Gastrocnemius medialis (tissue), 4 donors: ENCODE measurements at regions not wholly inside any gene's neighbourhood (a gene's known extent, or its start where the extent isn't known, plus 50 kb on each side); places are given as distances from the start of the nearest gene placed in this dataset.

Experiments used
- ATAC-seq, 2 donors: fragments of 150-250 bp; one replicate each; pipeline ENCODE4 v1.9.1; 2016
- DNase-seq, 2 donors: peaks; one replicate each; pipeline ENCODE4 v3.0.0-alpha.2; 2019
- H3K27ac ChIP-seq, 4 donors: fragments of 200-600 bp; sonication (generic); 1 replicate in 1 of 4; 2 replicates in 3 of 4; pipeline ENCODE4 v1.5.1; 2016 to 2018; ENCODE audit warnings: mild to moderate bottlenecking in 2 of 4, moderate library complexity in 1 of 4
- H3K27me3 ChIP-seq, 3 donors: fragments of 200-600 bp; sonication (generic) in 2 of 3; 1 replicate in 1 of 3; 2 replicates in 2 of 3; pipeline versions ENCODE4 v1.5.1 to v1.6.0; 2016 to 2019; ENCODE audit warnings: mild to moderate bottlenecking in 1 of 3, moderate library complexity in 1 of 3
- H3K36me3 ChIP-seq, 2 donors: fragments of 200-600 bp; sonication (generic) in 1 of 2; one replicate each; pipeline ENCODE4 v1.5.1; 2017 to 2018
- H3K4me1 ChIP-seq, 2 donors: fragments of 200-600 bp; sonication (generic) in 1 of 2; one replicate each; pipeline ENCODE4 v1.5.1; 2016 to 2017; ENCODE audit warnings: mild to moderate bottlenecking in 2 of 2
- H3K4me3 ChIP-seq, 4 donors: fragments of 200-600 bp; sonication (generic) in 3 of 4; 1 replicate in 1 of 4; 2 replicates in 3 of 4; pipeline ENCODE4 v1.5.1; 2016 to 2019; ENCODE audit warnings: mild to moderate bottlenecking in 2 of 4
- H3K9me3 ChIP-seq, 3 donors: fragments of 200-600 bp; sonication (generic) in 2 of 3; 1 replicate in 1 of 3; 2 replicates in 2 of 3; pipeline ENCODE4 v1.5.1; 2016 to 2019
- CTCF ChIP-seq, 5 experiments: fragments of 450-650 bp in 3 of 5; fragments of 200-600 bp in 2 of 5; sonication (generic) in 2 of 5; IDR thresholded peaks in 4 of 5; conservative IDR thresholded peaks in 1 of 5; 1 replicate in 4 of 5; 2 replicates in 1 of 5; pipeline ENCODE4 v1.5.1; 2016 to 2019; ENCODE audit warnings: antibody characterized with exemption in 5 of 5, mild to moderate bottlenecking in 3 of 5, moderate library complexity in 3 of 5
- POLR2A ChIP-seq, 2 donors: fragments of 450-650 bp; IDR thresholded peaks; one replicate each; pipeline ENCODE4 v1.6.1; 2017; ENCODE audit warnings: antibody characterized with exemption in 2 of 2, mild to moderate bottlenecking in 2 of 2, moderate library complexity in 2 of 2
- in situ Hi-C, 4 donors: fragments of 200-750 bp; cut with MboI; loops; one replicate each; pipeline versions ENCODE4 v1.15.0 to v1.8.0; 2017; ENCODE audit warnings: low sequenced_read_pairs in 4 of 4
- intact Hi-C: fragments of 100-400 bp; cut with DNase I; formaldehyde crosslinking; loops from one replicate; pipeline ENCODE4 v1.15.1; 2023; ENCODE audit warnings: low total_unique reads

GRCh38 chr6:40124924-40125323, 190.7 kb upstream of the MOCS1 start:
- ATAC-seq (no peak), DNase-seq (no peak)
- Histone ChIP-seq H3K27me3 (no peaks in the 10 kb centered on the region), H3K36me3 (no peaks in the 10 kb centered on the region), H3K9me3 (no peaks in the 10 kb centered on the region), H3K4me1 (no peaks in the 10 kb centered on the region), H3K27ac (no peak overlapping the region), H3K4me3 (no peak overlapping the region)
- in situ Hi-C loops (no loop called here), intact Hi-C loops (no loop called here)
- TF ChIP-seq CTCF (IDR thresholded peaks at IDR 0.05 in 4 of 5, conservative IDR thresholded peaks at IDR 0.05 in 1 of 5) (no peak), POLR2A (IDR thresholded peaks at IDR 0.05) (no peak)

- H3K4me1 ChIP-seq = no peaks in the 10 kb centered on the region
- H3K9me3 ChIP-seq = no peaks in the 10 kb centered on the region
- peaks cover 0 to 6% (median 0%) of the 10 kb centered on the region in 3 donors for H3K27me3 ChIP-seq
- in situ Hi-C loops = no loop called here
- H3K36me3 ChIP-seq = no peaks in the 10 kb centered on the region
- no peak overlapping the region for H3K27ac ChIP-seq
- TF ChIP-seq POLR2A (IDR thresholded peaks at IDR 0.05) (no peak), CTCF (IDR thresholded peaks at IDR 0.05 in 4 of 5, conservative IDR thresholded peaks at IDR 0.05 in 1 of 5) (no peak)
- intact Hi-C loops = no loop called here
- H3K4me3 ChIP-seq = no peak overlapping the region
- ATAC-seq (no peak), DNase-seq (no peak)
Measured at GRCh38 chr6:40116832-40117231, 182.6 kb upstream of the MOCS1 start.

GRCh38 chr6:40112350-40112749, 178.1 kb upstream of the MOCS1 start:
- no peaks in the 10 kb centered on the region for H3K36me3 ChIP-seq
- H3K4me3 ChIP-seq = no peak overlapping the region
- intact Hi-C loops = no loop called here
- H3K27ac ChIP-seq = no peak overlapping the region
- no peak for DNase-seq
- no peaks in the 10 kb centered on the region for H3K4me1 ChIP-seq
- no peak for ATAC-seq
- H3K27me3 ChIP-seq = peaks cover 0 to 6% (median 3%) of the 10 kb centered on the region in 3 donors
- H3K9me3 ChIP-seq = no peaks in the 10 kb centered on the region
- TF ChIP-seq POLR2A (IDR thresholded peaks at IDR 0.05) (no peak), CTCF (IDR thresholded peaks at IDR 0.05 in 4 of 5, conservative IDR thresholded peaks at IDR 0.05 in 1 of 5) (no peak)
- in situ Hi-C loops = no loop called here

- no peak overlapping the region for H3K27ac ChIP-seq
- intact Hi-C loops = no loop called here
- DNase-seq (no peak), ATAC-seq (no peak)
- no peaks in the 10 kb centered on the region for H3K9me3 ChIP-seq
- no peak for TF ChIP-seq POLR2A (IDR thresholded peaks at IDR 0.05)
- no peak for TF ChIP-seq CTCF (IDR thresholded peaks at IDR 0.05 in 4 of 5, conservative IDR thresholded peaks at IDR 0.05 in 1 of 5)
- H3K4me3 ChIP-seq = no peak overlapping the region
- no peaks in the 10 kb centered on the region for H3K4me1 ChIP-seq
- H3K27me3 ChIP-seq = peaks cover 0 to 6% (median 3%) of the 10 kb centered on the region in 3 donors
- in situ Hi-C loops = no loop called here
- H3K36me3 ChIP-seq = no peaks in the 10 kb centered on the region
Measured at GRCh38 chr6:40108736-40109135, 174.5 kb upstream of the MOCS1 start.

- in situ Hi-C loops (no loop called here), intact Hi-C loops (no loop called here)
- ATAC-seq (no peak), DNase-seq (no peak)
- Histone ChIP-seq H3K27ac (no peak overlapping the region), H3K36me3 (no peaks in the 10 kb centered on the region), H3K4me3 (no peak overlapping the region), H3K4me1 (no peaks in the 10 kb centered on the region), H3K27me3 (peaks cover 0 to 3% (median 0%) of the 10 kb centered on the region in 3 donors), H3K9me3 (no peaks in the 10 kb centered on the region)
- TF ChIP-seq CTCF (IDR thresholded peaks at IDR 0.05 in 4 of 5, conservative IDR thresholded peaks at IDR 0.05 in 1 of 5) = no peak
- no peak for TF ChIP-seq POLR2A (IDR thresholded peaks at IDR 0.05)
Measured at GRCh38 chr6:40106840-40107239, 172.6 kb upstream of the MOCS1 start.
